Esophagus muscularis mucosa (tissue), 4 donors: ENCODE measurements at regions not wholly inside any gene's neighbourhood (a gene's known extent, or its start where the extent isn't known, plus 50 kb on each side); places are given as distances from the start of the nearest gene placed in this dataset.
A peak's percentile ranks its signal among the peaks of the same experiment; 100 is the strongest.

Experiments
- DNase-seq: peaks from one replicate; pipeline ENCODE4 v3.0.0-alpha.2; 2017; ENCODE audit errors: extremely low spot score
- H3K27ac ChIP-seq, 4 donors: fragments of 200-600 bp; sonication (generic); replicated peaks in 1 of 4; 1 replicate in 3 of 4; 2 replicates in 1 of 4; pipeline ENCODE4 v1.5.1; 2016 to 2019; ENCODE audit warnings: mild to moderate bottlenecking in 1 of 4
- H3K27me3 ChIP-seq, 4 donors: fragments of 200-600 bp; sonication (generic); one replicate each; pipeline versions ENCODE4 v1.5.1 to v1.6.0; 2016 to 2019
- H3K36me3 ChIP-seq, 4 donors: fragments of 200-600 bp; sonication (generic); one replicate each; pipeline ENCODE4 v1.5.1; 2016 to 2019
- H3K4me1 ChIP-seq, 4 donors: fragments of 200-600 bp; sonication (generic); one replicate each; pipeline ENCODE4 v1.5.1; 2016 to 2019
- H3K4me3 ChIP-seq, 4 donors: fragments of 200-600 bp; sonication (generic); 1 replicate in 2 of 4; 2 replicates in 2 of 4; pipeline ENCODE4 v1.5.1; 2016 to 2019; ENCODE audit warnings: mild to moderate bottlenecking in 4 of 4, moderate library complexity in 1 of 4
- H3K9me3 ChIP-seq, 4 donors: fragments of 200-600 bp; sonication (generic); 1 replicate in 3 of 4; 2 replicates in 1 of 4; pipeline ENCODE4 v1.5.1; 2016 to 2019
- EP300 ChIP-seq: sonication (generic); formaldehyde crosslinking; IDR thresholded peaks from one replicate; pipeline ENCODE4 v1.6.1; 2017; ENCODE audit warnings: antibody characterized with exemption
- POLR2A ChIP-seq: fragments of 450-650 bp; IDR thresholded peaks from one replicate; pipeline ENCODE4 v1.6.1; 2017; ENCODE audit warnings: antibody characterized with exemption, moderate library complexity, mild to moderate bottlenecking, low read depth
- POLR2AphosphoS5 ChIP-seq, 2 donors: sonication (generic); formaldehyde crosslinking; IDR thresholded peaks; one replicate each; pipeline ENCODE4 v1.6.1; 2017; ENCODE audit warnings: antibody characterized with exemption in 2 of 2
- WGBS: methylation state at CpG from one replicate; pipeline ENCODE4 v1.1.5; 2018; 5-methylcytosine and 5-hydroxymethylcytosine counted together
- intact Hi-C: fragments of 100-400 bp; cut with DNase I; formaldehyde crosslinking; loops from one replicate; pipeline ENCODE4 v1.15.1; 2023
- TF ChIP-seq, protein P1 (sequence below), 3 experiments: fragments of 200-600 bp in 2 of 3; fragments of 450-650 bp in 1 of 3; sonication (generic) in 2 of 3; IDR thresholded peaks; one replicate each; pipeline ENCODE4 v1.5.1; 2017 to 2019; ENCODE audit warnings: antibody characterized with exemption in 3 of 3, mild to moderate bottlenecking in 2 of 3, moderate library complexity in 1 of 3

DNA sequence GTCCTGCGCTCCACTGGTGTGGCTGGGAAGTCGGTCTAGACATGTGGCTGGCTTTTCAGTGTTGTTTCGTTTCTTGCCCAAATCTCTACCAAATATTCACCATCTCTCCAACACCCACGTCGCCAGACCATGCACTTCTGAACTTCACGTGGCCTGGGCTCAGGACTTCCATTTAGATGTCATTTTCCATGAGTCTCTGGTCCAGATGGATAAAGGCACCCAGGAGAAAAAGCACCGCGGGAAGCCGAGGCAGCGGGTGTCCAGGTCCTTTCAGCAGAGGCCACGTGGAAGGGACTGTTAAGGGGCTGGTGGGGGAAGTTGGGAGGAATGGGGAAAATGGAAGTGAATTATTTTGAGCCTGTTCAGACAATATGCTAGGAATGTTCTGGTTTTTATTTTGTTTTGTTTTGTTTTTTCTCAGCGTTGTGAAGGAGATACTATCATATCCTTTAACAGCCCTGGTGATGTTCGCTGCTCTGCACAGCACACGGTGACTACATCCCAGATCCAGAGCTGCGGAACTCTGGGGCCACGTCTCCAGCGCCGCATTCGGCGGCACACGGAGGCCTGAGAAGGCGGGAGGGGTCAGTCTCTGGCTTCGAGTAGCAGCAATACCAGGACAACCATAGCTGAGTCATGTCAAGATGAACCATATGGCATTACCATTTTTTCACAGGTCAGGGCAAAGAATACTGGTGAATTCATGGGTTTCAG, 230.3 kb downstream of the THBS2 start:
- WGBS, result 95% methylated on average over 23 of the region's 23 CpGs
- H3K4me1 ChIP-seq, result peaks cover 0 to 14% (median 5%) of the 10 kb centered on the region in 4 donors
- H3K4me3 ChIP-seq, result no peak overlapping the region
- TF ChIP-seq EP300 (no peak), POLR2AphosphoS5 (IDR thresholded peaks at IDR 0.05) (no peak), POLR2A (no peak)
- TF ChIP-seq, protein P1, sequence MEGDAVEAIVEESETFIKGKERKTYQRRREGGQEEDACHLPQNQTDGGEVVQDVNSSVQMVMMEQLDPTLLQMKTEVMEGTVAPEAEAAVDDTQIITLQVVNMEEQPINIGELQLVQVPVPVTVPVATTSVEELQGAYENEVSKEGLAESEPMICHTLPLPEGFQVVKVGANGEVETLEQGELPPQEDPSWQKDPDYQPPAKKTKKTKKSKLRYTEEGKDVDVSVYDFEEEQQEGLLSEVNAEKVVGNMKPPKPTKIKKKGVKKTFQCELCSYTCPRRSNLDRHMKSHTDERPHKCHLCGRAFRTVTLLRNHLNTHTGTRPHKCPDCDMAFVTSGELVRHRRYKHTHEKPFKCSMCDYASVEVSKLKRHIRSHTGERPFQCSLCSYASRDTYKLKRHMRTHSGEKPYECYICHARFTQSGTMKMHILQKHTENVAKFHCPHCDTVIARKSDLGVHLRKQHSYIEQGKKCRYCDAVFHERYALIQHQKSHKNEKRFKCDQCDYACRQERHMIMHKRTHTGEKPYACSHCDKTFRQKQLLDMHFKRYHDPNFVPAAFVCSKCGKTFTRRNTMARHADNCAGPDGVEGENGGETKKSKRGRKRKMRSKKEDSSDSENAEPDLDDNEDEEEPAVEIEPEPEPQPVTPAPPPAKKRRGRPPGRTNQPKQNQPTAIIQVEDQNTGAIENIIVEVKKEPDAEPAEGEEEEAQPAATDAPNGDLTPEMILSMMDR (IDR thresholded peaks at IDR 0.05), result no peak
- H3K27ac ChIP-seq, result no peak overlapping the region
- H3K36me3 ChIP-seq, result no peaks in the 10 kb centered on the region
- intact Hi-C loops, result no loop called here
- peak; percentile 50 for DNase-seq
- no peaks in the 10 kb centered on the region for H3K27me3 ChIP-seq
- no peaks in the 10 kb centered on the region for H3K9me3 ChIP-seq

GRCh38 chr6:169022079-169022478, 231.6 kb downstream of the THBS2 start:
- peak; percentile 53 for DNase-seq
- H3K9me3 ChIP-seq, result peaks cover 0 to 2% (median 1%) of the 10 kb centered on the region in 4 donors
- intact Hi-C loops, result no loop called here
- 91% methylated on average over 12 of the region's 12 CpGs for WGBS
- no peaks in the 10 kb centered on the region for H3K36me3 ChIP-seq
- H3K27me3 ChIP-seq, result no peaks in the 10 kb centered on the region
- no peak overlapping the region for H3K4me3 ChIP-seq
- no peak for TF ChIP-seq EP300
- TF ChIP-seq POLR2AphosphoS5 (IDR thresholded peaks at IDR 0.05), result no peak
- TF ChIP-seq, protein P1 (IDR thresholded peaks at IDR 0.05), result no peak
- TF ChIP-seq POLR2A, result no peak
- H3K4me1 ChIP-seq, result peaks cover 0 to 15% (median 5%) of the 10 kb centered on the region in 4 donors
- H3K27ac ChIP-seq, result no peak overlapping the region

DNA sequence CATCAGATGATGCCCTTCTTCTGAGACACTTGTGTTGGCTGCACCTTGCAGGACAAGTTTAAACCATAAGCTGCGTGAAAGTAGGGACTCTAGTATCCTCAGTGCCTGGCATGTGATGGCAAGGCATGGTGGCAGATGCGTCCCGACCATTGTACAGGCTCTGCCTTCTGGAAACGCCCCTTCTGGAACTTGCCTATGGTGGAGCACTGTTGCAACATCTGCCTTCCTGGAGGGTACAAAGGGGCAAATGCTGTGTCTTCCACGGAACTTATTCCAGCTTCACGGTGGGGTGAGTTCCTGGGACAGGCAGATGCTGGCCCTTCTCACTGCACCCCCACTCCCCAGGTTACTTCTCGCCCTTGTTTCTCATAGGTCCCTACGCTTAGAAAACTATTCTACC, 232.8 kb downstream of the THBS2 start:
- Histone ChIP-seq H3K9me3 (peaks cover 0 to 13% (median 10%) of the 10 kb centered on the region in 4 donors), H3K27me3 (no peaks in the 10 kb centered on the region), H3K4me3 (no peak overlapping the region), H3K27ac (no peak overlapping the region), H3K36me3 (no peaks in the 10 kb centered on the region), H3K4me1 (peaks cover 0 to 15% (median 5%) of the 10 kb centered on the region in 4 donors)
- intact Hi-C loops, result no loop called here
- WGBS, result 93% methylated on average over 8 of the region's 8 CpGs
- TF ChIP-seq POLR2AphosphoS5 (IDR thresholded peaks at IDR 0.05) (no peak), POLR2A (no peak), EP300 (no peak)
- TF ChIP-seq, protein P1 (IDR thresholded peaks at IDR 0.05), result no peak
- DNase-seq, result peak; percentile 90

DNA sequence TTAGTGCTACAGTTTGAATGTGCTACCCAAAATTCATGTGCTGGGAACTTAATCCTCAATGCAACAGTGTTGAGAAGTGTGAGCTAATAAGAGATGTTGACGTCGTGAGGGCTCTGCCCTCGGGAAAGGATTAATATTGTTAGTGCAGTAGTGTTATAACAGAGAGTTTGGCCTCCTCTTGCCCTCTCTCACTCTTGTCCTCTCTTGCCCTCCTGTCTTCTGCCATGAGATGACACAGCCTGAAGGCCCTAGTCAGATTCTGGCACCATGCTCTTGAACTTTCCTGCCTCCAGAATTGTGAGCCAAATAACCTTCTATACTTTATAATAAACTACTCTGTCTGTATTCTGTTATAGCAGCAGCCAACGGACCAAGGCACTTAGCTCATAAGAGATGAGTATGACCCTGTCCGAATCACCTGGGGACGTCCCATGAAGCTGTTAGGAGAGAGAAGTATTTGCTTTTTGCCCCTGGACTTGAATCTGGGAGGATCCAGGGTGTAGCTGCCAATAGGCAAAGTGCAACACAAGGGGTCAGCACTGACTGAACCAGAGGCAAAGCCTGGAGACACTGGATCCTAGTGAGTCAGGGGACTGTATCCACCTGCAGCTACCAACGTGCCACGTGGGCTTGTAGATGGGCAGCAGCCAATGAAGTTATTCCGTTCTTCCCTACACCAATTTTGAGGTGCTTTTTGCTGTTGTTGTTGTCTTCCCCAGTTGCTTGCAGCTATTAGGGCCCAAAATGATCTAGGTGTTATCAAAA, 233.7 kb downstream of the THBS2 start:
- peak; percentile 90 for DNase-seq
- no peak overlapping the region for H3K4me3 ChIP-seq
- peaks cover 0 to 13% (median 10%) of the 10 kb centered on the region in 4 donors for H3K9me3 ChIP-seq
- no peaks in the 10 kb centered on the region for H3K27me3 ChIP-seq
- TF ChIP-seq, protein P1 (IDR thresholded peaks at IDR 0.05), result peak in 1 of 3 experiments; percentile 15
- no peak for TF ChIP-seq POLR2A
- intact Hi-C loops, result no loop called here
- H3K4me1 ChIP-seq, result peaks cover 0 to 21% (median 5%) of the 10 kb centered on the region in 4 donors
- H3K27ac ChIP-seq, result peak overlapping the region in 2 of 4 donors; percentile 2 to 25
- 42% methylated on average over 9 of the region's 9 CpGs for WGBS
- H3K36me3 ChIP-seq, result no peaks in the 10 kb centered on the region
